ENCODE measurements at regions not wholly inside any gene's neighbourhood (a gene's known extent, or its start where the extent isn't known, plus 50 kb on each side); places are given as distances from the start of the nearest gene placed in this dataset.

- Histone ChIP-seq H3K9me3 (replicated peaks; ENCODE audit: control insufficient read depth, insufficient read depth, low read length) (no peaks in the 10 kb centered on the region), H3K79me2 (ENCODE audit: control insufficient read depth, insufficient read depth, low read length) (no peaks in the 10 kb centered on the region), H2AFZ (ENCODE audit: low read depth, low read length) (no peak overlapping the region), H3K4me2 (ENCODE audit: insufficient read depth, low read length) (no peak overlapping the region), H3K9me1 (replicated peaks; ENCODE audit: control insufficient read depth, extremely low read depth, insufficient read depth, low read length) (no peaks in the 10 kb centered on the region), H3K4me1 (ENCODE audit: control insufficient read depth, extremely low read depth, insufficient read depth, low read length) (no peaks in the 10 kb centered on the region), H3K27me3 (ENCODE audit: control insufficient read depth in 2 of 2, insufficient read depth in 2 of 2, low read length in 2 of 2) (no peaks in the 10 kb centered on the region), H3K27ac (ENCODE audit: insufficient read depth, low read depth, low read length) (no peak overlapping the region), H3K36me3 (ENCODE audit: control insufficient read depth in 2 of 2, extremely low read depth in 1 of 2, insufficient read depth in 2 of 2, low read length in 2 of 2) (no peaks in the 10 kb centered on the region), H3K4me3 (replicated peaks in 1 of 3; ENCODE audit: insufficient read depth in 1 of 3, low read depth in 1 of 3, low read length in 3 of 3) (no peak overlapping the region), H4K20me1 (replicated peaks; ENCODE audit: control insufficient read depth, extremely low read depth, insufficient read depth, low read length) (no peaks in the 10 kb centered on the region), H3K9ac (replicated peaks; ENCODE audit: extremely low read depth, insufficient read depth, low read length) (no peak overlapping the region)
- dilution Hi-C loops (cut with MboI; ENCODE audit: extremely low pct_ligation_motif_present, low sequenced_read_pairs) = no loop called here
- FAIRE-seq = no peak
- ChIA-PET CTCF (no interaction called here), POLR2A (no interaction called here)
- intact Hi-C loops (cut with micrococcal nuclease) = no loop called here
- TF ChIP-seq POLR2AphosphoS5 (IDR thresholded peaks at IDR 0.05; ENCODE audit: insufficient read depth, low read depth, low read length) = no peak
- TF ChIP-seq, protein P1, sequence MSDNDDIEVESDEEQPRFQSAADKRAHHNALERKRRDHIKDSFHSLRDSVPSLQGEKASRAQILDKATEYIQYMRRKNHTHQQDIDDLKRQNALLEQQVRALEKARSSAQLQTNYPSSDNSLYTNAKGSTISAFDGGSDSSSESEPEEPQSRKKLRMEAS (IDR thresholded peaks at IDR 0.05; ENCODE audit: insufficient read depth, insufficient read length) = no peak
- TF ChIP-seq FOS (IDR thresholded peaks at IDR 0.05; ENCODE audit: borderline replicate concordance, insufficient read depth, low read length) = no peak
- no peak for TF ChIP-seq EZH2 (IDR thresholded peaks at IDR 0.05; ENCODE audit: borderline replicate concordance, low read depth, low read length, severe bottlenecking)
- no peak for TF ChIP-seq JUN (IDR thresholded peaks at IDR 0.05; ENCODE audit: borderline replicate concordance, insufficient read depth, insufficient read length, low read depth)
- TF ChIP-seq MYC (IDR thresholded peaks at IDR 0.05; ENCODE audit: low read depth, low read length) = no peak
- no peak for TF ChIP-seq CTCF (IDR thresholded peaks at IDR 0.05; ENCODE audit: extremely low read depth in 1 of 2, insufficient read depth in 1 of 2, low read depth in 1 of 2, low read length in 2 of 2)
- no peak for TF ChIP-seq POLR2A (IDR thresholded peaks at IDR 0.05; ENCODE audit: low read depth, low read length)
- no peak for TF ChIP-seq GATA2 (IDR thresholded peaks at IDR 0.05; ENCODE audit: insufficient read depth, insufficient read length, low read depth, low read length)
- DNase-seq (ENCODE audit: low read depth, low spot score) = no peak
- BruUV-seq (replicated peaks) = no TSS peak
Measured at GRCh38 chr6:19558934-19559333, 278.2 kb upstream of the ID4 start.

All from endothelial cell of umbilical vein (primary cell).